HCT116 (cell line): ENCODE measurements at regions not wholly inside any gene's neighbourhood (a gene's known extent, or its start where the extent isn't known, plus 50 kb on each side); places are given as distances from the start of the nearest gene placed in this dataset.

ENCODE experiments used
- ATAC-seq: fragments of 200-7000 bp; cut with Tn5 transposase; 2 replicates; pipeline ENCODE4 v1.9.1; 2020; ENCODE audit warnings: mild to moderate bottlenecking, moderate library complexity
- BruUV-seq: library from RNA; stranded (reverse); fragments of 400-500 nt; replicated peaks from 2 replicates; lab custom pipeline; 2021; lab: Mats Ljungman, UMichigan
- CTCF ChIA-PET: fragments of 300-600 bp; sonication (Branson Sonifier 250); formaldehyde crosslinking; loops from one replicate; lab custom pipeline; 2021; ENCODE audit warnings: antibody characterized with exemption; lab: Charles Lee
- POLR2A ChIA-PET: fragments of 300-600, 350-600 bp; sonication (Branson Sonifier 250); formaldehyde crosslinking; loops from one replicate; lab custom pipeline; 2021; ENCODE audit warnings: antibody characterized with exemption; lab: Charles Lee
- RAD21 ChIA-PET, 2 experiments: fragments of 300-600 bp; sonication (Branson Sonifier 250); formaldehyde crosslinking; loops; one replicate each; lab custom pipeline; 2023; ENCODE audit warnings: low total read pairs in 2 of 2; ENCODE audit not compliant: uncharacterized antibody in 2 of 2, unreplicated experiment in 2 of 2, low non-redundant PET in 1 of 2; lab: Charles Lee
- DNase-seq: peaks from one replicate; pipeline ENCODE4 v3.0.0-alpha.2; 2010; ENCODE audit warnings: low read depth, low spot score
- H2AFZ ChIP-seq: fragments of 200-600 bp; shearing (Covaris generic), sonication (generic); 2 replicates; pipeline ENCODE4 v1.6.1; 2017; ENCODE audit warnings: low read depth, mixed run types, mixed read lengths, antibody characterized with exemption, low read length; ENCODE audit not compliant: poor library complexity, severe bottlenecking
- H3K27ac ChIP-seq: 2 replicates; pipeline ENCODE4 v1.5.1; 2012; ENCODE audit warnings: low read depth, low read length
- H3K27me3 ChIP-seq: fragments of 200-600 bp; sonication (generic); 2 replicates; pipeline ENCODE4 v1.6.1; 2016; ENCODE audit warnings: mixed run types, low read length, mixed read lengths; ENCODE audit not compliant: insufficient read depth
- H3K36me3 ChIP-seq, 2 experiments: fragments of 200-500 bp in 1 of 2; fragments of 200-600 bp in 1 of 2; sonication (Bioruptor generic) in 1 of 2; sonication (generic) in 1 of 2; 2 replicates each; pipeline versions ENCODE4 v1.5.1 to v1.6.1; 2014 to 2016; ENCODE audit warnings: low read length in 2 of 2, inconsistent platforms in 1 of 2, mixed read lengths in 1 of 2, mixed run types in 1 of 2; ENCODE audit not compliant: insufficient read depth in 2 of 2, control insufficient read depth in 1 of 2
- H3K4me1 ChIP-seq, 2 experiments: fragments of 200-600 bp in 1 of 2; sonication (generic) in 1 of 2; 2 replicates each; pipeline versions ENCODE4 v1.5.1 to v1.6.1; 2012 to 2017; ENCODE audit warnings: low read length in 2 of 2, inconsistent platforms in 1 of 2, mild to moderate bottlenecking in 1 of 2, mixed read lengths in 1 of 2, mixed run types in 1 of 2, moderate library complexity in 1 of 2; ENCODE audit not compliant: insufficient read depth in 2 of 2, control insufficient read depth in 1 of 2
- H3K4me2 ChIP-seq: fragments of 200-600 bp; sonication (generic); 2 replicates; pipeline ENCODE4 v1.6.1; 2017; ENCODE audit warnings: mixed run types, low read length, mixed read lengths
- H3K4me3 ChIP-seq, 2 experiments: fragments of 200-600 bp in 1 of 2; sonication (generic) in 1 of 2; replicated peaks in 1 of 2; 2 replicates each; pipeline ENCODE4 v1.5.1; 2011 to 2016; ENCODE audit warnings: low read length in 2 of 2, control low read depth in 1 of 2, low read depth in 1 of 2, mild to moderate bottlenecking in 1 of 2, mixed read lengths in 1 of 2, mixed run types in 1 of 2
- H3K79me2 ChIP-seq: fragments of 200-600 bp; sonication (generic); 2 replicates; pipeline ENCODE4 v1.6.1; 2017; ENCODE audit warnings: mild to moderate bottlenecking, mixed run types, low read length, moderate library complexity, mixed read lengths; ENCODE audit not compliant: insufficient read depth
- H3K9ac ChIP-seq: fragments of 200-600 bp; sonication (generic); 2 replicates; pipeline ENCODE4 v1.6.1; 2016; ENCODE audit warnings: low read length, mixed read lengths
- H3K9me2 ChIP-seq: fragments of 200-600 bp; sonication (generic), shearing (Covaris generic); 2 replicates; pipeline ENCODE4 v1.6.1; 2017; ENCODE audit warnings: mixed run types, mild to moderate bottlenecking, moderate library complexity; ENCODE audit not compliant: insufficient read depth
- H3K9me3 ChIP-seq, 2 experiments: fragments of 200-500 bp in 1 of 2; fragments of 200-600 bp in 1 of 2; sonication (Bioruptor generic) in 1 of 2; sonication (generic) in 1 of 2; 2 replicates each; pipeline ENCODE4 v1.6.1; 2014 to 2017; ENCODE audit warnings: low read length in 2 of 2, mixed read lengths in 2 of 2, inconsistent platforms in 1 of 2, low read depth in 1 of 2, mild to moderate bottlenecking in 1 of 2, mixed run types in 1 of 2, moderate library complexity in 1 of 2; ENCODE audit not compliant: control insufficient read depth in 1 of 2, insufficient read depth in 1 of 2
- H4K20me1 ChIP-seq: fragments of 200-600 bp; sonication (generic), shearing (Covaris generic); 2 replicates; pipeline ENCODE4 v1.6.1; 2017; ENCODE audit warnings: mixed run types, mild to moderate bottlenecking, moderate library complexity; ENCODE audit not compliant: insufficient read depth
- CBX3 ChIP-seq: IDR thresholded peaks from 2 replicates; pipeline ENCODE4 v1.6.1; 2012; ENCODE audit warnings: low read depth
- CEBPB ChIP-seq: IDR thresholded peaks from 2 replicates; pipeline ENCODE4 v1.6.1; 2012; ENCODE audit warnings: low read depth
- ELF1 ChIP-seq: IDR thresholded peaks from 2 replicates; pipeline ENCODE4 v1.6.1; 2012; ENCODE audit warnings: low read depth, borderline replicate concordance
- FOSL1 ChIP-seq: IDR thresholded peaks from 2 replicates; pipeline ENCODE4 v1.6.1; 2012; ENCODE audit warnings: low read depth
- JUND ChIP-seq: IDR thresholded peaks from 2 replicates; pipeline ENCODE4 v1.6.1; 2012
- POLR2AphosphoS5 ChIP-seq: IDR thresholded peaks from 2 replicates; pipeline ENCODE4 v1.6.1; 2011; ENCODE audit warnings: mild to moderate bottlenecking, low read depth, low read length, moderate library complexity
- RAD21 ChIP-seq: IDR thresholded peaks from 2 replicates; pipeline ENCODE4 v1.6.1; 2012; ENCODE audit warnings: low read depth, mild to moderate bottlenecking
- SIN3A ChIP-seq: IDR thresholded peaks from 2 replicates; pipeline ENCODE4 v1.6.1; 2012; ENCODE audit warnings: low read depth
- SP1 ChIP-seq: IDR thresholded peaks from 2 replicates; pipeline ENCODE4 v1.6.1; 2012; ENCODE audit warnings: low read depth
- ZNF274 ChIP-seq: fragments of 200-500 bp; sonication (Bioruptor generic); IDR thresholded peaks from 2 replicates; pipeline ENCODE4 v1.6.1; 2014; ENCODE audit warnings: mild to moderate bottlenecking, low read depth, low read length, inconsistent platforms
- intact Hi-C: fragments of 100-400 bp; cut with micrococcal nuclease; formaldehyde crosslinking; loops from 2 replicates; pipeline ENCODE4 v1.10.0; 2022

DNA sequence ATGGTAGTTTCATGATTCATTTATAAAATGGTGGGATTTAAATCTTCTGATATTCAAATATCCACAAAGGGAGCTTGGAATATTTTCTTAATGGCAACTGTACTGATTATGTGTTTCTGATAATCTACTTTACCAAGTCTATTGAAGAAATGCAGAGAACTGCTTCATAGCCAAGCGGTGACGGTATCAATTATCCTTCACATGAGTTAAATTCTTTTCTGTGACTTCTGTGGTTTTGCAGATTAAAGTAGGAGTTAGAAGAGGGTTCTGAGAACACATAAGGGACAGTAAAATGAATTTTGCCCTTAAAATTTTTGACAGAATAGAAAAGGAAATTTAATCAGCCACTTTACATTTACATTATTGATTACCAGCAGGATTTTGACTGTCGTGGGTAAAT is 563.2 kb downstream of the GBE1 start:
- H3K9ac ChIP-seq, result no peak overlapping the region
- TF ChIP-seq ELF1 (no peak), CBX3 (no peak)
- TF ChIP-seq, all 23 proteins: peak for 0
- Histone ChIP-seq H4K20me1 (no peaks in the 10 kb centered on the region), H3K27ac (no peak overlapping the region), H3K4me1 (no peaks in the 10 kb centered on the region), H3K9me2 (no peaks in the 10 kb centered on the region), H3K79me2 (no peaks in the 10 kb centered on the region), H3K9me3 (peaks cover 0 to 14% of the 10 kb centered on the region in 2 experiments; a peak in 1 of 4 replicates), H3K4me3 (no peak overlapping the region), H3K27me3 (no peaks in the 10 kb centered on the region), H3K4me2 (no peak overlapping the region), H3K36me3 (no peaks in the 10 kb centered on the region), H2AFZ (no peak overlapping the region)
- CTCF ChIA-PET, result no interaction called here
- no TSS peak for BruUV-seq
- POLR2A ChIA-PET, result no interaction called here
- no peak for DNase-seq
- ATAC-seq, result no peak
- intact Hi-C loops, result no loop called here
- RAD21 ChIA-PET, result no interaction called here

DNA sequence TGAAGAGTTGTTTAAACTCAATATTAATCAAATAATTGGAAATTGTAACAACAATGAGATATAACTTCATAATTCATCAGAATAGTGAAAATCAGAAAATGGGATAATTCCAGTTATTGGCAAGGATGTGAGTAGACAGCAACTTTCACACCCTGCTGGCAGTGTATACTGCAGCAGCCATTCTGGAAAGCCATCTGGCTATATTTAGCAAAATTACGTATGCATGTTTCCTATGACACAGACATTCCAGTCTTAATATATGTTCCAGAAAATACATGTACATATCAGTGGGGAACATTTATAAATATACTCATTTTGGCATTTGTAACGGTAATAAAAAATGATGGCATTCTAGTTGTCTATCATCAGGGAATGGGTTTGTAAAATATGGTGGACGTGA is 564.1 kb downstream of the GBE1 start:
- no peaks in the 10 kb centered on the region for H3K79me2 ChIP-seq
- no TSS peak for BruUV-seq
- no peak overlapping the region for H3K4me3 ChIP-seq
- no peak for ATAC-seq
- no peak for TF ChIP-seq JUND
- no peak for TF ChIP-seq POLR2AphosphoS5
- TF ChIP-seq SIN3A, result no peak
- TF ChIP-seq RAD21, result no peak
- no peak for TF ChIP-seq CEBPB
- no peak for TF ChIP-seq SP1
- TF ChIP-seq ZNF274, result no peak
- no peak for TF ChIP-seq FOSL1
- TF ChIP-seq, all 23 proteins: peak for 0
- no peaks in the 10 kb centered on the region for H3K9me2 ChIP-seq
- no peak overlapping the region for H2AFZ ChIP-seq
- H3K4me2 ChIP-seq, result no peak overlapping the region
- ChIA-PET POLR2A (no interaction called here), CTCF (interaction anchor here (0.6 kb wide), 1 partner anchor 45 kb away, joined by 3 read pairs; no protein-coding TSS in a partner anchor), RAD21 (no interaction called here)
- intact Hi-C loops, result no loop called here
- H3K27ac ChIP-seq, result no peak overlapping the region
- H3K9me3 ChIP-seq, result peaks cover 0 to 14% of the 10 kb centered on the region in 2 experiments; a peak in 2 of 4 replicates
- no peaks in the 10 kb centered on the region for H3K4me1 ChIP-seq
- no peak overlapping the region for H3K9ac ChIP-seq
- H4K20me1 ChIP-seq, result no peaks in the 10 kb centered on the region
- no peaks in the 10 kb centered on the region for H3K27me3 ChIP-seq
- no peaks in the 10 kb centered on the region for H3K36me3 ChIP-seq
- no peak for DNase-seq
